ENCODE measurements at regions not wholly inside any gene's neighbourhood (a gene's known extent, or its start where the extent isn't known, plus 50 kb on each side); places are given as distances from the start of the nearest gene placed in this dataset.

- TF ChIP-seq CTCF (IDR thresholded peaks at IDR 0.05) (no peak), POLR2AphosphoS5 (IDR thresholded peaks at IDR 0.05; ENCODE audit: low read depth, low read length) (no peak), TCF7L2 (IDR thresholded peaks at IDR 0.05; ENCODE audit: low read depth, low read length) (no peak), SIN3A (IDR thresholded peaks at IDR 0.05; ENCODE audit: borderline replicate concordance, insufficient read depth, low read depth, low read length) (no peak)
- TF ChIP-seq, protein P1, sequence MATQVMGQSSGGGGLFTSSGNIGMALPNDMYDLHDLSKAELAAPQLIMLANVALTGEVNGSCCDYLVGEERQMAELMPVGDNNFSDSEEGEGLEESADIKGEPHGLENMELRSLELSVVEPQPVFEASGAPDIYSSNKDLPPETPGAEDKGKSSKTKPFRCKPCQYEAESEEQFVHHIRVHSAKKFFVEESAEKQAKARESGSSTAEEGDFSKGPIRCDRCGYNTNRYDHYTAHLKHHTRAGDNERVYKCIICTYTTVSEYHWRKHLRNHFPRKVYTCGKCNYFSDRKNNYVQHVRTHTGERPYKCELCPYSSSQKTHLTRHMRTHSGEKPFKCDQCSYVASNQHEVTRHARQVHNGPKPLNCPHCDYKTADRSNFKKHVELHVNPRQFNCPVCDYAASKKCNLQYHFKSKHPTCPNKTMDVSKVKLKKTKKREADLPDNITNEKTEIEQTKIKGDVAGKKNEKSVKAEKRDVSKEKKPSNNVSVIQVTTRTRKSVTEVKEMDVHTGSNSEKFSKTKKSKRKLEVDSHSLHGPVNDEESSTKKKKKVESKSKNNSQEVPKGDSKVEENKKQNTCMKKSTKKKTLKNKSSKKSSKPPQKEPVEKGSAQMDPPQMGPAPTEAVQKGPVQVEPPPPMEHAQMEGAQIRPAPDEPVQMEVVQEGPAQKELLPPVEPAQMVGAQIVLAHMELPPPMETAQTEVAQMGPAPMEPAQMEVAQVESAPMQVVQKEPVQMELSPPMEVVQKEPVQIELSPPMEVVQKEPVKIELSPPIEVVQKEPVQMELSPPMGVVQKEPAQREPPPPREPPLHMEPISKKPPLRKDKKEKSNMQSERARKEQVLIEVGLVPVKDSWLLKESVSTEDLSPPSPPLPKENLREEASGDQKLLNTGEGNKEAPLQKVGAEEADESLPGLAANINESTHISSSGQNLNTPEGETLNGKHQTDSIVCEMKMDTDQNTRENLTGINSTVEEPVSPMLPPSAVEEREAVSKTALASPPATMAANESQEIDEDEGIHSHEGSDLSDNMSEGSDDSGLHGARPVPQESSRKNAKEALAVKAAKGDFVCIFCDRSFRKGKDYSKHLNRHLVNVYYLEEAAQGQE (IDR thresholded peaks at IDR 0.05; ENCODE audit: insufficient read depth in 1 of 2, low read depth in 2 of 2, low read length in 1 of 2), result no peak
Observed at GRCh38 chr11:109762546-109762945, 330.6 kb upstream of the ZC3H12C start.

Data from Panc1 (cell line).